ENCODE measurements at regions not wholly inside any gene's neighbourhood (a gene's known extent, or its start where the extent isn't known, plus 50 kb on each side); places are given as distances from the start of the nearest gene placed in this dataset.

- no peaks in the 10 kb centered on the region for H3K4me1 Mint-ChIP-seq (ENCODE audit: low read depth, unreplicated experiment)
- no peaks in the 10 kb centered on the region for H3K36me3 Mint-ChIP-seq (ENCODE audit: low read depth, unreplicated experiment)
Observed at GRCh38 chr19:30107251-30107650, 165.2 kb downstream of the URI1 start.

GRCh38 chr19:30109565-30109964, 167.5 kb downstream of the URI1 start:
- Mint-ChIP-seq H3K27ac (ENCODE audit: unreplicated experiment) (no peak overlapping the region), H3K36me3 (ENCODE audit: low read depth, unreplicated experiment) (no peaks in the 10 kb centered on the region), H3K9me3 (ENCODE audit: unreplicated experiment) (no peaks in the 10 kb centered on the region), H3K27me3 (ENCODE audit: low read depth, unreplicated experiment) (peaks cover 25% of the 10 kb centered on the region), H3K4me3 (ENCODE audit: unreplicated experiment) (no peak overlapping the region), H3K4me1 (ENCODE audit: low read depth, unreplicated experiment) (no peaks in the 10 kb centered on the region)
- no peaks in the 10 kb centered on the region for H3K79me2 ChIP-seq (ENCODE audit: insufficient read depth, low read length)
- FAIRE-seq (no peak), DNase-seq (ENCODE audit: low read depth) (no peak)
- H3K9ac ChIP-seq (ENCODE audit: low read length) = no peak overlapping the region
- no peak for TF ChIP-seq EZH2 (IDR thresholded peaks at IDR 0.05; ENCODE audit: insufficient read depth, low read length)
- no peak for TF ChIP-seq CTCF (IDR thresholded peaks at IDR 0.05; ENCODE audit: insufficient read depth, low read depth, low read length)
- H4K20me1 ChIP-seq (ENCODE audit: insufficient read depth, low read length) = no peaks in the 10 kb centered on the region
- no peak overlapping the region for H2AFZ ChIP-seq (ENCODE audit: low read depth, low read length)
- H3K27ac ChIP-seq (ENCODE audit: low read depth, low read length) = no peak overlapping the region
- H3K4me3 ChIP-seq (ENCODE audit: insufficient read depth, low read depth, low read length) = no peak overlapping the region
- no peaks in the 10 kb centered on the region for H3K27me3 ChIP-seq (ENCODE audit: insufficient read depth, low read length)
- H3K4me2 ChIP-seq (ENCODE audit: low read length) = no peak overlapping the region
- no peaks in the 10 kb centered on the region for H3K4me1 ChIP-seq (ENCODE audit: insufficient read depth, low read length)
- peaks cover 2% of the 10 kb centered on the region for H3K9me3 ChIP-seq (ENCODE audit: insufficient read depth, low read depth, low read length)
- H3K36me3 ChIP-seq (ENCODE audit: insufficient read depth, low read length) = no peaks in the 10 kb centered on the region

More at GRCh38 chr19:30107251-30107650, 165.2 kb downstream of the URI1 start:
- Histone ChIP-seq H3K9ac (ENCODE audit: low read length) (no peak overlapping the region), H3K9me3 (ENCODE audit: insufficient read depth, low read depth, low read length) (peaks cover 2% of the 10 kb centered on the region), H3K79me2 (ENCODE audit: insufficient read depth, low read length) (no peaks in the 10 kb centered on the region), H2AFZ (ENCODE audit: low read depth, low read length) (no peak overlapping the region), H3K36me3 (ENCODE audit: insufficient read depth, low read length) (no peaks in the 10 kb centered on the region), H3K4me3 (ENCODE audit: insufficient read depth, low read depth, low read length) (no peak overlapping the region), H3K4me2 (ENCODE audit: low read length) (no peak overlapping the region), H3K27ac (ENCODE audit: low read depth, low read length) (no peak overlapping the region), H3K4me1 (ENCODE audit: insufficient read depth, low read length) (no peaks in the 10 kb centered on the region), H3K27me3 (ENCODE audit: insufficient read depth, low read length) (no peaks in the 10 kb centered on the region), H4K20me1 (ENCODE audit: insufficient read depth, low read length) (no peaks in the 10 kb centered on the region)
- H3K27me3 Mint-ChIP-seq (ENCODE audit: low read depth, unreplicated experiment) = peaks cover 38% of the 10 kb centered on the region
- no peaks in the 10 kb centered on the region for H3K9me3 Mint-ChIP-seq (ENCODE audit: unreplicated experiment)
- no peak overlapping the region for H3K4me3 Mint-ChIP-seq (ENCODE audit: unreplicated experiment)
- H3K27ac Mint-ChIP-seq (ENCODE audit: unreplicated experiment) = no peak overlapping the region
- no peak for DNase-seq (ENCODE audit: low read depth)
- TF ChIP-seq EZH2 (IDR thresholded peaks at IDR 0.05; ENCODE audit: insufficient read depth, low read length) = no peak
- no peak for TF ChIP-seq CTCF (IDR thresholded peaks at IDR 0.05; ENCODE audit: insufficient read depth, low read depth, low read length)
- no peak for FAIRE-seq

- Mint-ChIP-seq H3K27me3 (ENCODE audit: low read depth, unreplicated experiment) (peaks cover 22% of the 10 kb centered on the region), H3K27ac (ENCODE audit: unreplicated experiment) (no peak overlapping the region), H3K4me3 (ENCODE audit: unreplicated experiment) (no peak overlapping the region), H3K4me1 (ENCODE audit: low read depth, unreplicated experiment) (no peaks in the 10 kb centered on the region), H3K9me3 (ENCODE audit: unreplicated experiment) (no peaks in the 10 kb centered on the region), H3K36me3 (ENCODE audit: low read depth, unreplicated experiment) (no peaks in the 10 kb centered on the region)
- Histone ChIP-seq H3K9ac (ENCODE audit: low read length) (no peak overlapping the region), H3K27ac (ENCODE audit: low read depth, low read length) (no peak overlapping the region), H3K79me2 (ENCODE audit: insufficient read depth, low read length) (no peaks in the 10 kb centered on the region), H3K4me2 (ENCODE audit: low read length) (no peak overlapping the region), H3K4me3 (ENCODE audit: insufficient read depth, low read depth, low read length) (no peak overlapping the region), H3K36me3 (ENCODE audit: insufficient read depth, low read length) (no peaks in the 10 kb centered on the region), H3K4me1 (ENCODE audit: insufficient read depth, low read length) (no peaks in the 10 kb centered on the region), H4K20me1 (ENCODE audit: insufficient read depth, low read length) (no peaks in the 10 kb centered on the region), H3K9me3 (ENCODE audit: insufficient read depth, low read depth, low read length) (no peaks in the 10 kb centered on the region), H3K27me3 (ENCODE audit: insufficient read depth, low read length) (no peaks in the 10 kb centered on the region), H2AFZ (ENCODE audit: low read depth, low read length) (no peak overlapping the region)
- no peak for DNase-seq (ENCODE audit: low read depth)
- TF ChIP-seq EZH2 (IDR thresholded peaks at IDR 0.05; ENCODE audit: insufficient read depth, low read length) (no peak), CTCF (IDR thresholded peaks at IDR 0.05; ENCODE audit: insufficient read depth, low read depth, low read length) (no peak)
- no peak for FAIRE-seq
Observed at GRCh38 chr19:30111021-30111855, 169.2 kb downstream of the URI1 start.
